ENCODE measurements at regions not wholly inside any gene's neighbourhood (a gene's known extent, or its start where the extent isn't known, plus 50 kb on each side); places are given as distances from the start of the nearest gene placed in this dataset.

DNA sequence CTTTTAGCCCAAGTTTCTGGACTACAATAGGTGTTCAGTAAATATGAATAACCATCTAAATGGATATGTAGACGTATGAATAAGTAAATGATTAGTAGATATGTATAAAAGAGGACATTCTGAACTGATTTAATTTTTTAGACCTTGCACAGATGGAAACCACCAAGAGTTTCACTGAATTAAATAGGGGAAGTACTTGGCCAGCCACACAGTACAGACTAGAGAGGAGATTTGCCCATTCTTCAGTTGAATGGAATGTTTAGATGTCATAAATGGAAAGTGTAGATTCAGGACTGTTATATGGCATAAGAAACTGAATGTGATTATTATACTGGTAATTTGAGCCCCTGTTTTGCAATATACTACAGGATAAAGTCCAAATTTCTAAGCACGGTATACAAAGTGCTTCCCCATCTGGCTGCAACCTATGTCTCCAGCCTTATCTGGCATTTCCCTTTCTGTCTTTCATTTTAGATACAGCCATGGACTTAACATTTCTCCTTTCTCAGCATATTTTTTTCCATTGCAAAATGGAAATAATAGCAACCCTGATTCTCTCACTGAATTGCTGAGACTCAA lies 137.8 kb upstream of the HS3ST1 start:
- H3K4me3 ChIP-seq (ENCODE audit: low read depth, low read length): no peak overlapping the region
- DNase-seq (ENCODE audit: low read depth): no peak
- in situ Hi-C loops (cut with HindIII; ENCODE audit: low sequenced_read_pairs): no loop called here
- TF ChIP-seq, protein P1, sequence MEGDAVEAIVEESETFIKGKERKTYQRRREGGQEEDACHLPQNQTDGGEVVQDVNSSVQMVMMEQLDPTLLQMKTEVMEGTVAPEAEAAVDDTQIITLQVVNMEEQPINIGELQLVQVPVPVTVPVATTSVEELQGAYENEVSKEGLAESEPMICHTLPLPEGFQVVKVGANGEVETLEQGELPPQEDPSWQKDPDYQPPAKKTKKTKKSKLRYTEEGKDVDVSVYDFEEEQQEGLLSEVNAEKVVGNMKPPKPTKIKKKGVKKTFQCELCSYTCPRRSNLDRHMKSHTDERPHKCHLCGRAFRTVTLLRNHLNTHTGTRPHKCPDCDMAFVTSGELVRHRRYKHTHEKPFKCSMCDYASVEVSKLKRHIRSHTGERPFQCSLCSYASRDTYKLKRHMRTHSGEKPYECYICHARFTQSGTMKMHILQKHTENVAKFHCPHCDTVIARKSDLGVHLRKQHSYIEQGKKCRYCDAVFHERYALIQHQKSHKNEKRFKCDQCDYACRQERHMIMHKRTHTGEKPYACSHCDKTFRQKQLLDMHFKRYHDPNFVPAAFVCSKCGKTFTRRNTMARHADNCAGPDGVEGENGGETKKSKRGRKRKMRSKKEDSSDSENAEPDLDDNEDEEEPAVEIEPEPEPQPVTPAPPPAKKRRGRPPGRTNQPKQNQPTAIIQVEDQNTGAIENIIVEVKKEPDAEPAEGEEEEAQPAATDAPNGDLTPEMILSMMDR (IDR thresholded peaks at IDR 0.05; ENCODE audit: low read depth, low read length, missing control alignments): no peak

GRCh38 chr4:11565899-11566298 lies 137.2 kb upstream of the HS3ST1 start:
- no peak overlapping the region for H3K4me3 ChIP-seq (ENCODE audit: low read depth, low read length)
- in situ Hi-C loops (cut with HindIII; ENCODE audit: low sequenced_read_pairs): no loop called here
- TF ChIP-seq, protein P1 (IDR thresholded peaks at IDR 0.05; ENCODE audit: low read depth, low read length, missing control alignments): no peak
- no peak for DNase-seq (ENCODE audit: low read depth)

DNA sequence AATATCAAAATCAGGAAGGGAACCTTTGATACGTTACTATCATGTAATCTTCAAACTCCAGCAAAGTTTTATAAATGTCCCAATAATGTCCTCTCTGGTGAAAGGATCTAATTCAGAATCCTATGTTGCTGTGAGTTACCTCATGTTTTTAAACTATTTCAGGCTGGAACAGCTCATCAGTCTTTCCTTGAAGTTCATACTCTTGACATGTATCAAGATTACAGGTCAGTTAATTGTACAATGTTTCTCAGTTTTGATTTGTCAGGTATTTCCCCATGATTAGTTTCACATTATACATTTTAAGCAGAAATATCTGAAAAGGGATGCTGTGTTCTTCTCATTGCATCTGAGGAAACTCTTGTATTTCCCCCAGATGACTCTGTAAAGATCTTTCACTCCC lies 136.5 kb upstream of the HS3ST1 start:
- no peak overlapping the region for H3K4me3 ChIP-seq (ENCODE audit: low read depth, low read length)
- in situ Hi-C loops (cut with HindIII; ENCODE audit: low sequenced_read_pairs): no loop called here
- TF ChIP-seq, protein P1 (IDR thresholded peaks at IDR 0.05; ENCODE audit: low read depth, low read length, missing control alignments): no peak
- no peak for DNase-seq (ENCODE audit: low read depth)

DNA sequence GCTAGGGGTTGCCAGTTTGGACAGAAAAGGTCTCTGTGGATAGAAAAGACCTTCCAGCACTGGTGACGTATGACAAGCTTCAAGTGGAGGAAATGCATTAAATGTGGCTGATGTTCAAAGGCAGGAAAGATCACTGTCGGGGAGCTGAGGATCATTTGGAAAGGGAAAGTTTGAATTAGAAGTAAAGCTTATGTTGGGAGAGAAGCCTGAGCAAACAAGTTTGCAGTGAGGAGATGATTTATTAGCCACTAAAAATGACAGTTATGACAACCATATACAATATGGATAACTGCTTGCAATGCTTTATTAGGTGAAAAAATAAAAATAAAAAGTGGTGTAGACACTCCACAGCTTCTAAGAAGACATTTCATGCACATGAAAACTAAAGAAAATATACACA lies 135.3 kb upstream of the HS3ST1 start:
- DNase-seq (ENCODE audit: low read depth): no peak
- H3K4me3 ChIP-seq (ENCODE audit: low read depth, low read length): no peak overlapping the region
- TF ChIP-seq, protein P1 (IDR thresholded peaks at IDR 0.05; ENCODE audit: low read depth, low read length, missing control alignments): no peak
- in situ Hi-C loops (cut with HindIII; ENCODE audit: low sequenced_read_pairs): no loop called here

GRCh38 chr4:11549525-11549924 lies 120.8 kb upstream of the HS3ST1 start:
- no peak overlapping the region for H3K4me3 ChIP-seq (ENCODE audit: low read depth, low read length)
- in situ Hi-C loops (cut with HindIII; ENCODE audit: low sequenced_read_pairs): no loop called here
- DNase-seq (ENCODE audit: low read depth): no peak
- TF ChIP-seq, protein P1 (IDR thresholded peaks at IDR 0.05; ENCODE audit: low read depth, low read length, missing control alignments): no peak

GRCh38 chr4:11548597-11549082 lies 119.9 kb upstream of the HS3ST1 start:
- no peak overlapping the region for H3K4me3 ChIP-seq (ENCODE audit: low read depth, low read length)
- DNase-seq (ENCODE audit: low read depth): no peak
- in situ Hi-C loops (cut with HindIII; ENCODE audit: low sequenced_read_pairs): no loop called here
- TF ChIP-seq, protein P1 (IDR thresholded peaks at IDR 0.05; ENCODE audit: low read depth, low read length, missing control alignments): no peak
